B cell (primary cell): ENCODE measurements at regions not wholly inside any gene's neighbourhood (a gene's known extent, or its start where the extent isn't known, plus 50 kb on each side); places are given as distances from the start of the nearest gene placed in this dataset.
"Not testable (repeated sequence)": the region's sequence is repeated elsewhere in the genome, so short reads cannot be mapped to it uniquely, and the experiment has no call there.

Source experiments
- ATAC-seq: fragments of 200-7000 bp; cut with Tn5 transposase; one replicate; pipeline ENCODE4 v1.10.0; 2021; ENCODE audit warnings: low read depth, mild to moderate bottlenecking, moderate number of reproducible peaks, moderate library complexity
- CTCF ChIA-PET: fragments of 350-600 bp; sonication (Branson Sonifier 250); formaldehyde crosslinking; loops from one replicate; lab custom pipeline; 2021; ENCODE audit warnings: antibody characterized with exemption, inconsistent platforms; lab: Charles Lee
- POLR2A ChIA-PET: fragments of 350-600 bp; sonication (Branson Sonifier 250); formaldehyde crosslinking; loops from one replicate; lab custom pipeline; 2021; ENCODE audit warnings: antibody characterized with exemption; lab: Charles Lee
- DNase-seq: peaks from one replicate; pipeline ENCODE4 v3.0.0; 2013
- H2AFZ ChIP-seq: 2 replicates; pipeline ENCODE4 v1.6.1; 2012; ENCODE audit warnings: mild to moderate bottlenecking, low read depth, low read length; ENCODE audit not compliant: insufficient read depth, poor library complexity, severe bottlenecking
- H3K27ac ChIP-seq, 2 donors: 1 replicate in 1 of 2; 2 replicates in 1 of 2; pipeline ENCODE4 v1.5.1; 2012 to 2013; ENCODE audit warnings: low read length in 2 of 2, mild to moderate bottlenecking in 2 of 2, moderate library complexity in 1 of 2
- H3K27me3 ChIP-seq, 4 experiments: fragments of 200-600 bp in 1 of 4; sonication (generic) in 1 of 4; replicated peaks in 1 of 4; 1 replicate in 2 of 4; 2 replicates in 2 of 4; pipeline versions ENCODE4 v1.6.1 to v1.7.0; 2013 to 2016; ENCODE audit warnings: low read length in 3 of 4, mild to moderate bottlenecking in 2 of 4, mixed read lengths in 1 of 4, moderate library complexity in 1 of 4; ENCODE audit not compliant: insufficient read depth in 4 of 4, control insufficient read depth in 3 of 4; ENCODE audit errors: control extremely low read depth in 1 of 4
- H3K36me3 ChIP-seq, 2 experiments: replicated peaks in 1 of 2; 1 replicate in 1 of 2; 2 replicates in 1 of 2; pipeline versions ENCODE4 v1.6.1 to v1.7.1; 2013; ENCODE audit warnings: low read length in 1 of 2; ENCODE audit not compliant: insufficient read depth in 2 of 2, control insufficient read depth in 1 of 2; ENCODE audit errors: control extremely low read depth in 1 of 2, extremely low read depth in 1 of 2
- H3K4me1 ChIP-seq, 2 donors: fragments of 200-600 bp in 1 of 2; sonication (generic) in 1 of 2; 1 replicate in 1 of 2; 2 replicates in 1 of 2; pipeline versions ENCODE4 v1.5.1 to v1.6.1; 2013 to 2017; ENCODE audit warnings: low read length in 2 of 2; ENCODE audit not compliant: control insufficient read depth in 2 of 2, insufficient read depth in 2 of 2
- H3K4me2 ChIP-seq: replicated peaks from 2 replicates; pipeline ENCODE3; 2012; ENCODE audit warnings: mild to moderate bottlenecking, low read depth, low read length; ENCODE audit not compliant: poor library complexity, severe bottlenecking
- H3K4me3 ChIP-seq, 5 experiments: fragments of 200-600 bp in 1 of 5; sonication (generic) in 1 of 5; 1 replicate in 3 of 5; 2 replicates in 2 of 5; pipeline versions ENCODE4 v1.5.1 to v1.7.0; 2011 to 2016; ENCODE audit warnings: low read length in 4 of 5, mild to moderate bottlenecking in 4 of 5, low read depth in 2 of 5, control low read depth in 1 of 5, moderate library complexity in 1 of 5; ENCODE audit not compliant: insufficient read depth in 1 of 5; ENCODE audit errors: control extremely low read depth in 1 of 5, extremely low read depth in 1 of 5
- H3K79me2 ChIP-seq: fragments of 200-600 bp; sonication (generic); one replicate; pipeline ENCODE4 v1.6.0; 2016; ENCODE audit warnings: low read length; ENCODE audit not compliant: control insufficient read depth, insufficient read depth
- H3K9ac ChIP-seq: fragments of 200-600 bp; sonication (generic); 2 replicates; pipeline ENCODE4 v1.6.1; 2017; ENCODE audit warnings: mild to moderate bottlenecking, low read length, moderate library complexity
- H3K9me3 ChIP-seq, 3 donors: one replicate each; pipeline versions ENCODE4 v1.6.1 to v1.7.1; 2013; ENCODE audit warnings: low read length in 2 of 3; ENCODE audit not compliant: control insufficient read depth in 2 of 3, insufficient read depth in 1 of 3; ENCODE audit errors: control extremely low read depth in 1 of 3
- H4K20me1 ChIP-seq: 2 replicates; pipeline ENCODE4 v1.6.0; 2012; ENCODE audit warnings: mild to moderate bottlenecking, low read length; ENCODE audit not compliant: insufficient read depth, control insufficient read depth, poor library complexity, severe bottlenecking
- H3K27ac Mint-ChIP-seq: one replicate; pipeline ENCODE4 v1.8.0; 2021; ENCODE audit warnings: mixed read lengths
- H3K27me3 Mint-ChIP-seq: one replicate; pipeline ENCODE4 v1.8.0; 2021; ENCODE audit warnings: mixed read lengths
- H3K4me1 Mint-ChIP-seq: one replicate; pipeline ENCODE4 v1.8.0; 2021; ENCODE audit warnings: mixed read lengths
- H3K4me3 Mint-ChIP-seq: one replicate; pipeline ENCODE4 v1.8.0; 2021; ENCODE audit warnings: mixed read lengths
- H3K9me3 Mint-ChIP-seq: one replicate; pipeline ENCODE4 v1.8.0; 2022; ENCODE audit warnings: mixed read lengths; ENCODE audit not compliant: insufficient read depth
- CTCF ChIP-seq: fragments of 200-600 bp; IDR thresholded peaks from one replicate; pipeline ENCODE4 v1.8.0; 2022; ENCODE audit warnings: antibody characterized with exemption, mild to moderate bottlenecking
- EZH2 ChIP-seq: IDR thresholded peaks from 2 replicates; pipeline ENCODE4 v1.6.1; 2012; ENCODE audit warnings: borderline replicate concordance, low read depth, mild to moderate bottlenecking, moderate library complexity, low read length; ENCODE audit not compliant: insufficient read depth, poor library complexity, severe bottlenecking
- WGBS: methylation state at CpG from one replicate; pipeline ENCODE4 v1.1.5; 2013; ENCODE audit warnings: missing lambda C conversion rate; ENCODE audit not compliant: insufficient coverage; 5-methylcytosine and 5-hydroxymethylcytosine counted together
- intact Hi-C: fragments of 100-400 bp; cut with micrococcal nuclease; formaldehyde crosslinking; loops from one replicate; pipeline ENCODE4 v1.10.0; 2022

- Histone ChIP-seq H3K9me3 (peaks cover 0 to 3% (median 0%) of the 10 kb centered on the region in 3 donors), H3K4me1 (no peaks in the 10 kb centered on the region), H3K79me2 (no peaks in the 10 kb centered on the region), H2AFZ (no peak overlapping the region), H3K27ac (no peak overlapping the region), H3K27me3 (no peaks in the 10 kb centered on the region), H3K4me3 (no peak overlapping the region), H3K36me3 (no peaks in the 10 kb centered on the region), H3K9ac (no peak overlapping the region), H3K4me2 (no peak overlapping the region), H4K20me1 (no peaks in the 10 kb centered on the region)
- 100% methylated on average over 1 of the region's 1 CpG for WGBS
- Mint-ChIP-seq H3K4me1 (no peaks in the 10 kb centered on the region), H3K4me3 (no peak overlapping the region), H3K27ac (no peak overlapping the region), H3K9me3 (no peaks in the 10 kb centered on the region), H3K27me3 (no peaks in the 10 kb centered on the region)
- DNase-seq: no peak
- intact Hi-C loops: no loop called here
- ChIA-PET POLR2A (no interaction called here), CTCF (no interaction called here)
- TF ChIP-seq CTCF: no peak
- no peak for TF ChIP-seq EZH2
- no peak for ATAC-seq
Observed at GRCh38 chr6:76881414-76881813, 581.9 kb downstream of the HTR1B start.

GRCh38 chr6:76876922-76877553 is 586.3 kb downstream of the HTR1B start:
- DNase-seq (no peak), ATAC-seq (no peak)
- H3K9me3 ChIP-seq: peaks cover 0 to 3% (median 0%) of the 10 kb centered on the region in 3 donors
- ChIA-PET POLR2A (no interaction called here), CTCF (no interaction called here)
- H2AFZ ChIP-seq: no peak overlapping the region
- no peaks in the 10 kb centered on the region for H3K79me2 ChIP-seq
- no CpG with 5 or more reads among the region's 10 CpGs for WGBS
- H3K27ac Mint-ChIP-seq: no peak overlapping the region
- no peak overlapping the region for H3K27ac ChIP-seq
- peaks cover 3% of the 10 kb centered on the region for H3K9me3 Mint-ChIP-seq
- no peaks in the 10 kb centered on the region for H3K4me1 Mint-ChIP-seq
- no peaks in the 10 kb centered on the region for H4K20me1 ChIP-seq
- H3K9ac ChIP-seq: no peak overlapping the region
- H3K36me3 ChIP-seq: no peaks in the 10 kb centered on the region
- no peaks in the 10 kb centered on the region for H3K27me3 ChIP-seq
- TF ChIP-seq CTCF: no peak
- TF ChIP-seq EZH2: no peak
- no peaks in the 10 kb centered on the region for H3K27me3 Mint-ChIP-seq
- H3K4me2 ChIP-seq: no peak overlapping the region
- H3K4me3 Mint-ChIP-seq: no peak overlapping the region
- intact Hi-C loops: no loop called here
- no peak overlapping the region for H3K4me3 ChIP-seq
- no peaks in the 10 kb centered on the region for H3K4me1 ChIP-seq

- H3K27me3 Mint-ChIP-seq, H3K4me3 ChIP-seq, H3K27ac ChIP-seq, H3K4me1 ChIP-seq, CTCF ChIA-PET, POLR2A ChIA-PET, H3K4me3 Mint-ChIP-seq, H3K9ac ChIP-seq, H3K4me2 ChIP-seq, H3K4me1 Mint-ChIP-seq, ATAC-seq, H3K36me3 ChIP-seq, intact Hi-C loops, H3K27me3 ChIP-seq, H3K9me3 Mint-ChIP-seq, H3K79me2 ChIP-seq, H4K20me1 ChIP-seq, H3K27ac Mint-ChIP-seq, H2AFZ ChIP-seq, DNase-seq, H3K9me3 ChIP-seq: not testable (repeated sequence)
- WGBS: no CpG with 5 or more reads among the region's 18 CpGs
Observed at GRCh38 chr6:76876430-76876829, 586.9 kb downstream of the HTR1B start.
